GM12892 (cell line): ENCODE measurements at regions not wholly inside any gene's neighbourhood (a gene's known extent, or its start where the extent isn't known, plus 50 kb on each side); places are given as distances from the start of the nearest gene placed in this dataset.

Experiments
- POLR2A ChIP-seq: IDR thresholded peaks from 2 replicates; pipeline ENCODE4 v1.6.1; 2011; ENCODE audit warnings: low read depth, low read length, control low read depth
- POLR2AphosphoS5 ChIP-seq: IDR thresholded peaks from 2 replicates; pipeline ENCODE4 v1.6.1; 2011; ENCODE audit warnings: low read depth, low read length, control low read depth

GRCh38 chr16:16930309-16931000 lies 540.3 kb downstream of the XYLT1 start:
- TF ChIP-seq POLR2A (no peak), POLR2AphosphoS5 (no peak)
